ENCODE measurements at regions not wholly inside any gene's neighbourhood (a gene's known extent, or its start where the extent isn't known, plus 50 kb on each side); places are given as distances from the start of the nearest gene placed in this dataset.

DNA sequence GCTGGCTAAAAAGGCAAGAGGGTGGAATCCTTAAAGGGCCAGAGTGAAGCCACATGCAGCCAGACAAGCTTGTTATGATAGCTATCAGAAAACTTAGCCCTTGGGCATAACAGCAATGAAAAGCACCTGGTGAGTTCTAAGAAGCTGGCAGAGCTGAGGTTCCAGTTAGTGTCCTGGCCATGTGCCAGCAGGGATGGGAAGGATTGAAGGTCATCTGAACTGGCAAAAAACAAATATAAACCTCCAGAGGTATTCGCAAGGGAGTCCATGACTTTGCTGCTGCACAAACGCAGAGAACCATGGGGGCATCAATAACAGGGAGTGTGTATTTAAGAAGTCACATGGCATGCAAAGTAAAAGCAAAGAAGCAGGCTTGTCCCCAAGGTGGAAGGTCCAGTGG, 208.9 kb downstream of the FAM47A start:
- TF ChIP-seq, protein P1, sequence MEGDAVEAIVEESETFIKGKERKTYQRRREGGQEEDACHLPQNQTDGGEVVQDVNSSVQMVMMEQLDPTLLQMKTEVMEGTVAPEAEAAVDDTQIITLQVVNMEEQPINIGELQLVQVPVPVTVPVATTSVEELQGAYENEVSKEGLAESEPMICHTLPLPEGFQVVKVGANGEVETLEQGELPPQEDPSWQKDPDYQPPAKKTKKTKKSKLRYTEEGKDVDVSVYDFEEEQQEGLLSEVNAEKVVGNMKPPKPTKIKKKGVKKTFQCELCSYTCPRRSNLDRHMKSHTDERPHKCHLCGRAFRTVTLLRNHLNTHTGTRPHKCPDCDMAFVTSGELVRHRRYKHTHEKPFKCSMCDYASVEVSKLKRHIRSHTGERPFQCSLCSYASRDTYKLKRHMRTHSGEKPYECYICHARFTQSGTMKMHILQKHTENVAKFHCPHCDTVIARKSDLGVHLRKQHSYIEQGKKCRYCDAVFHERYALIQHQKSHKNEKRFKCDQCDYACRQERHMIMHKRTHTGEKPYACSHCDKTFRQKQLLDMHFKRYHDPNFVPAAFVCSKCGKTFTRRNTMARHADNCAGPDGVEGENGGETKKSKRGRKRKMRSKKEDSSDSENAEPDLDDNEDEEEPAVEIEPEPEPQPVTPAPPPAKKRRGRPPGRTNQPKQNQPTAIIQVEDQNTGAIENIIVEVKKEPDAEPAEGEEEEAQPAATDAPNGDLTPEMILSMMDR (IDR thresholded peaks at IDR 0.05): no peak
- TF ChIP-seq POLR2A (IDR thresholded peaks at IDR 0.05): no peak

All from Peyer's patch (tissue), 4 donors.